ENCODE measurements at regions not wholly inside any gene's neighbourhood (a gene's known extent, or its start where the extent isn't known, plus 50 kb on each side); places are given as distances from the start of the nearest gene placed in this dataset.

DNA sequence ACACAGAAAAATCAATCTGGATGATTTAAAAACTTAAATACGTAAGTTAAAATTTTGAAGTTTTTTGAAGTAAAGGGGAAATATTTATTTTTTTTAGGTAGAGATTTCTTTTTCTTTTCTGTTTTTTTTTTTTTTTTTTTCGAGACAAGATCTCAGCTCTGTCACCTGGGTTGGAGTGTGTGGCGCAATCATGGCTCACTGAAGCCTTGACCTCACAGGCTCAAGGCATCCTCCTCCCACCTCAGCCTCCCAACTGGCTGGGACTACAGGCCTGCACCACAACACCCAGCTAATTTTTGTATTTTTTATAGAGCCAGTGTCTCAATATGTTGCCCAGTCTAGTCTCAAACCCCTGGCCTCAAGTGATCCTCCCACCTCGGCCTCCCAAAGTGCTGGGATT, 120.4 kb upstream of the CLDN10 start:
- TF ChIP-seq, protein P1, sequence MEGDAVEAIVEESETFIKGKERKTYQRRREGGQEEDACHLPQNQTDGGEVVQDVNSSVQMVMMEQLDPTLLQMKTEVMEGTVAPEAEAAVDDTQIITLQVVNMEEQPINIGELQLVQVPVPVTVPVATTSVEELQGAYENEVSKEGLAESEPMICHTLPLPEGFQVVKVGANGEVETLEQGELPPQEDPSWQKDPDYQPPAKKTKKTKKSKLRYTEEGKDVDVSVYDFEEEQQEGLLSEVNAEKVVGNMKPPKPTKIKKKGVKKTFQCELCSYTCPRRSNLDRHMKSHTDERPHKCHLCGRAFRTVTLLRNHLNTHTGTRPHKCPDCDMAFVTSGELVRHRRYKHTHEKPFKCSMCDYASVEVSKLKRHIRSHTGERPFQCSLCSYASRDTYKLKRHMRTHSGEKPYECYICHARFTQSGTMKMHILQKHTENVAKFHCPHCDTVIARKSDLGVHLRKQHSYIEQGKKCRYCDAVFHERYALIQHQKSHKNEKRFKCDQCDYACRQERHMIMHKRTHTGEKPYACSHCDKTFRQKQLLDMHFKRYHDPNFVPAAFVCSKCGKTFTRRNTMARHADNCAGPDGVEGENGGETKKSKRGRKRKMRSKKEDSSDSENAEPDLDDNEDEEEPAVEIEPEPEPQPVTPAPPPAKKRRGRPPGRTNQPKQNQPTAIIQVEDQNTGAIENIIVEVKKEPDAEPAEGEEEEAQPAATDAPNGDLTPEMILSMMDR (IDR thresholded peaks at IDR 0.05 in 8 of 11, conservative IDR thresholded peaks at IDR 0.05 in 3 of 11), result no peak
- TF ChIP-seq POLR2AphosphoS5 (IDR thresholded peaks at IDR 0.05), result no peak

All from spleen (tissue), 7 donors.